ENCODE measurements at regions not wholly inside any gene's neighbourhood (a gene's known extent, or its start where the extent isn't known, plus 50 kb on each side); places are given as distances from the start of the nearest gene placed in this dataset.

- H3K27ac Mint-ChIP-seq (ENCODE audit: unreplicated experiment), result no peak overlapping the region
- no peak for DNase-seq (ENCODE audit: extremely low spot score, unreplicated experiment)
- no peak overlapping the region for H3K4me3 Mint-ChIP-seq (ENCODE audit: unreplicated experiment)
- H3K36me3 Mint-ChIP-seq (ENCODE audit: unreplicated experiment), result no peaks in the 10 kb centered on the region
- H3K27me3 Mint-ChIP-seq (ENCODE audit: unreplicated experiment), result no peaks in the 10 kb centered on the region
- peaks cover 32% of the 10 kb centered on the region for H3K9me3 Mint-ChIP-seq (ENCODE audit: unreplicated experiment)
- no peaks in the 10 kb centered on the region for H3K4me1 Mint-ChIP-seq (ENCODE audit: unreplicated experiment)
- TF ChIP-seq, protein P1, sequence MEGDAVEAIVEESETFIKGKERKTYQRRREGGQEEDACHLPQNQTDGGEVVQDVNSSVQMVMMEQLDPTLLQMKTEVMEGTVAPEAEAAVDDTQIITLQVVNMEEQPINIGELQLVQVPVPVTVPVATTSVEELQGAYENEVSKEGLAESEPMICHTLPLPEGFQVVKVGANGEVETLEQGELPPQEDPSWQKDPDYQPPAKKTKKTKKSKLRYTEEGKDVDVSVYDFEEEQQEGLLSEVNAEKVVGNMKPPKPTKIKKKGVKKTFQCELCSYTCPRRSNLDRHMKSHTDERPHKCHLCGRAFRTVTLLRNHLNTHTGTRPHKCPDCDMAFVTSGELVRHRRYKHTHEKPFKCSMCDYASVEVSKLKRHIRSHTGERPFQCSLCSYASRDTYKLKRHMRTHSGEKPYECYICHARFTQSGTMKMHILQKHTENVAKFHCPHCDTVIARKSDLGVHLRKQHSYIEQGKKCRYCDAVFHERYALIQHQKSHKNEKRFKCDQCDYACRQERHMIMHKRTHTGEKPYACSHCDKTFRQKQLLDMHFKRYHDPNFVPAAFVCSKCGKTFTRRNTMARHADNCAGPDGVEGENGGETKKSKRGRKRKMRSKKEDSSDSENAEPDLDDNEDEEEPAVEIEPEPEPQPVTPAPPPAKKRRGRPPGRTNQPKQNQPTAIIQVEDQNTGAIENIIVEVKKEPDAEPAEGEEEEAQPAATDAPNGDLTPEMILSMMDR (IDR thresholded peaks at IDR 0.05), result no peak
These were observed 909.4 kb upstream of the GYPC start for GRCh38 chr2:125746321-125747164.

- H3K27me3 Mint-ChIP-seq (ENCODE audit: unreplicated experiment), result no peaks in the 10 kb centered on the region
- DNase-seq (ENCODE audit: extremely low spot score, unreplicated experiment), result no peak
- no peak overlapping the region for H3K27ac Mint-ChIP-seq (ENCODE audit: unreplicated experiment)
- H3K4me3 Mint-ChIP-seq (ENCODE audit: unreplicated experiment), result no peak overlapping the region
- no peaks in the 10 kb centered on the region for H3K36me3 Mint-ChIP-seq (ENCODE audit: unreplicated experiment)
- peaks cover 29% of the 10 kb centered on the region for H3K9me3 Mint-ChIP-seq (ENCODE audit: unreplicated experiment)
- TF ChIP-seq, protein P1 (IDR thresholded peaks at IDR 0.05), result no peak
- H3K4me1 Mint-ChIP-seq (ENCODE audit: unreplicated experiment), result no peaks in the 10 kb centered on the region
These were observed 908.9 kb upstream of the GYPC start for GRCh38 chr2:125747165-125747425.

- Mint-ChIP-seq H3K36me3 (ENCODE audit: unreplicated experiment) (no peaks in the 10 kb centered on the region), H3K27me3 (ENCODE audit: unreplicated experiment) (no peaks in the 10 kb centered on the region), H3K9me3 (ENCODE audit: unreplicated experiment) (peaks cover 35% of the 10 kb centered on the region), H3K4me3 (ENCODE audit: unreplicated experiment) (no peak overlapping the region), H3K27ac (ENCODE audit: unreplicated experiment) (no peak overlapping the region), H3K4me1 (ENCODE audit: unreplicated experiment) (no peaks in the 10 kb centered on the region)
- TF ChIP-seq, protein P1 (IDR thresholded peaks at IDR 0.05), result no peak
- DNase-seq (ENCODE audit: extremely low spot score, unreplicated experiment), result no peak
These were observed 899.5 kb upstream of the GYPC start for GRCh38 chr2:125756431-125756830.

- Mint-ChIP-seq H3K36me3 (ENCODE audit: unreplicated experiment) (no peaks in the 10 kb centered on the region), H3K27ac (ENCODE audit: unreplicated experiment) (no peak overlapping the region), H3K4me1 (ENCODE audit: unreplicated experiment) (no peaks in the 10 kb centered on the region), H3K9me3 (ENCODE audit: unreplicated experiment) (peaks cover 50% of the 10 kb centered on the region), H3K27me3 (ENCODE audit: unreplicated experiment) (no peaks in the 10 kb centered on the region), H3K4me3 (ENCODE audit: unreplicated experiment) (no peak overlapping the region)
- no peak for DNase-seq (ENCODE audit: extremely low spot score, unreplicated experiment)
- TF ChIP-seq, protein P1 (IDR thresholded peaks at IDR 0.05), result no peak
These were observed 859.2 kb upstream of the GYPC start for GRCh38 chr2:125796784-125797183.

GRCh38 chr2:125797192-125797591 is 858.8 kb upstream of the GYPC start:
- H3K4me3 Mint-ChIP-seq (ENCODE audit: unreplicated experiment), result no peak overlapping the region

More at GRCh38 chr2:125797192-125797591, 858.8 kb upstream of the GYPC start:
- Mint-ChIP-seq H3K9me3 (ENCODE audit: unreplicated experiment) (peaks cover 49% of the 10 kb centered on the region), H3K27me3 (ENCODE audit: unreplicated experiment) (no peaks in the 10 kb centered on the region), H3K27ac (ENCODE audit: unreplicated experiment) (no peak overlapping the region), H3K36me3 (ENCODE audit: unreplicated experiment) (no peaks in the 10 kb centered on the region), H3K4me1 (ENCODE audit: unreplicated experiment) (no peaks in the 10 kb centered on the region)
- TF ChIP-seq, protein P1 (IDR thresholded peaks at IDR 0.05), result no peak
- DNase-seq (ENCODE audit: extremely low spot score, unreplicated experiment), result no peak

All from osteocyte (in vitro differentiated cells).